Activated naive CD8-positive, alpha-beta T cell treated with anti-CD3 and anti-CD28 coated beads, Interleukin-2, amount 50 U/mL, for 24 hours (primary cell): ENCODE measurements at regions not wholly inside any gene's neighbourhood (a gene's known extent, or its start where the extent isn't known, plus 50 kb on each side); places are given as distances from the start of the nearest gene placed in this dataset.
"Not testable (repeated sequence)": the region's sequence is repeated elsewhere in the genome, so short reads cannot be mapped to it uniquely, and the experiment has no call there.

Source experiments
- ATAC-seq: fragments of 150-1000 bp; cut with Tn5 transposase; one replicate; pipeline ENCODE4 v1.10.0; 2021
- DNase-seq: peaks from one replicate; pipeline ENCODE4 v3.0.0; 2021
- H3K27ac Mint-ChIP-seq: one replicate; pipeline ENCODE4 v1.8.0; 2021; ENCODE audit warnings: mild to moderate bottlenecking, mixed read lengths
- H3K27me3 Mint-ChIP-seq: one replicate; pipeline ENCODE4 v1.8.0; 2021; ENCODE audit warnings: mixed read lengths
- H3K36me3 Mint-ChIP-seq: one replicate; pipeline ENCODE4 v1.8.0; 2021; ENCODE audit warnings: low read depth, mixed read lengths
- H3K4me1 Mint-ChIP-seq: one replicate; pipeline ENCODE4 v1.8.0; 2021; ENCODE audit warnings: mixed read lengths
- H3K4me3 Mint-ChIP-seq: one replicate; pipeline ENCODE4 v1.8.0; 2021; ENCODE audit warnings: mild to moderate bottlenecking, moderate library complexity, mixed read lengths
- H3K9me3 Mint-ChIP-seq: one replicate; pipeline ENCODE4 v1.8.0; 2021; ENCODE audit warnings: mixed read lengths

- H3K9me3 Mint-ChIP-seq, result peaks cover 30% of the 10 kb centered on the region
- ATAC-seq, result no peak
- H3K27ac Mint-ChIP-seq, result no peak overlapping the region
Observed at GRCh38 chr14:39592116-39592789, 160.0 kb upstream of the FBXO33 start.

DNA sequence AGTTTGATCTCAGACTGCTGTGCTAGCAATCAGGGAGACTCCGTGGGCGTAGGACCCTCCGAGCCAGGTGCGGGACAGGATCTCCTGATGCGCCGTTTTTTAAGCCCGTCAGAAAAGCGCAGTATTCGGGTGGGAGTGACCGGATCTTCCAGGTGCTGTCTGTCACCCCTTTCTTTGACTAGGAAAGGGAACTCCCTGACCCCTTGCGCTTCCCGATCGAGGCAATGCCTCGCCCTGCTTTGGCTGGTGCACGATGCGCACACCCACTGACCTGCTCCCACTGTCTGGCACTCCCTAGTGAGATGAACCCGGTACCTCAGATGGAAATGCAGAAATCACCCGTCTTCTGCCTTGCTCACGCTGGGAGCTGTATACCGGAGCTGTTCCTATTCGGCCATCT lies 157.6 kb upstream of the FBXO33 start:
- not testable (repeated sequence) for H3K27ac Mint-ChIP-seq, ATAC-seq, H3K36me3 Mint-ChIP-seq, H3K27me3 Mint-ChIP-seq, H3K4me1 Mint-ChIP-seq, H3K4me3 Mint-ChIP-seq, DNase-seq
- peaks cover 20% of the 10 kb centered on the region for H3K9me3 Mint-ChIP-seq

More at GRCh38 chr14:39592116-39592789, 160.0 kb upstream of the FBXO33 start:
- no peaks in the 10 kb centered on the region for H3K27me3 Mint-ChIP-seq
- no peak overlapping the region for H3K4me3 Mint-ChIP-seq
- H3K4me1 Mint-ChIP-seq, result peaks cover 3% of the 10 kb centered on the region
- no peak for DNase-seq
- H3K36me3 Mint-ChIP-seq, result no peaks in the 10 kb centered on the region

DNA sequence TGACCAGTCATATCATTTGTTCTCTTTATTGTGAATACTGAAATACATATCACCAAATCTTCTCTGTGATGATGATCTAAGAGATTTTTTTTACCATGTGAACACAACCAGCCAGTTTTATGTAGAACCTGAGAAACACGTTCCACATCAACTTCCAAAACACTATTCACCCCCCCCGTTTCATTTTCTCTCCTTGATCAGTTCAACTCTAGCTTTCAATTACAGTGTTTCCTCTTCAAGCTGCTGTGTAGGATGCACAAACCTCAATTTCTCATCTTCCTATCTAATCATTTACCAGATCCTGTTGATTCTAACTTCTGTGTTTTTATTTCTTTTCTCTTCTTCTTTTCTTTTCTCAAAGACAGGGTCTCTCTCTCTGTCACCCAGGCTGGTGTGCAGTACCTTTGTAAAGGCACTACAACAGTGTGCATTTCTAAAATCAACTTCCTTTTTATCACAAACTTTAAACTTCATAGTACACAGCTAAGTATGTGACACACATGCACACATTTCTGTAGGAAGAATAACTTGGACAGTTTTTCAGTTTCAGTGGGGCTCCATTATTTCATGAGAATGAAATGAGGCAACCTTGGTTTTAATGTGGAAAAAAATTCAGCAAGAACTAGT lies 149.9 kb upstream of the FBXO33 start:
- Mint-ChIP-seq H3K4me1 (peaks cover 2% of the 10 kb centered on the region), H3K36me3 (no peaks in the 10 kb centered on the region), H3K9me3 (no peaks in the 10 kb centered on the region), H3K27me3 (no peaks in the 10 kb centered on the region), H3K27ac (no peak overlapping the region), H3K4me3 (no peak overlapping the region)
- DNase-seq (no peak), ATAC-seq (no peak)

- DNase-seq, result no peak
- ATAC-seq, result no peak
- Mint-ChIP-seq H3K4me3 (no peak overlapping the region), H3K36me3 (no peaks in the 10 kb centered on the region), H3K9me3 (peaks cover 4% of the 10 kb centered on the region), H3K4me1 (peaks cover 2% of the 10 kb centered on the region), H3K27ac (no peak overlapping the region), H3K27me3 (no peaks in the 10 kb centered on the region)
Observed at GRCh38 chr14:39581474-39581873, 149.2 kb upstream of the FBXO33 start.

GRCh38 chr14:39580696-39581095 lies 148.5 kb upstream of the FBXO33 start:
- peaks cover 2% of the 10 kb centered on the region for H3K4me1 Mint-ChIP-seq
- ATAC-seq, result no peak

GRCh38 chr14:39576736-39577135 lies 144.5 kb upstream of the FBXO33 start:
- Mint-ChIP-seq H3K4me3 (no peak overlapping the region), H3K4me1 (no peaks in the 10 kb centered on the region), H3K27ac (no peak overlapping the region), H3K36me3 (no peaks in the 10 kb centered on the region), H3K27me3 (no peaks in the 10 kb centered on the region), H3K9me3 (peaks cover 24% of the 10 kb centered on the region)
- no peak for ATAC-seq
- no peak for DNase-seq

More at GRCh38 chr14:39580696-39581095, 148.5 kb upstream of the FBXO33 start:
- H3K4me3 Mint-ChIP-seq, result no peak overlapping the region
- no peaks in the 10 kb centered on the region for H3K36me3 Mint-ChIP-seq
- peaks cover 10% of the 10 kb centered on the region for H3K9me3 Mint-ChIP-seq
- H3K27me3 Mint-ChIP-seq, result no peaks in the 10 kb centered on the region
- no peak for DNase-seq
- no peak overlapping the region for H3K27ac Mint-ChIP-seq

- ATAC-seq (no peak), DNase-seq (no peak)
- H3K4me1 Mint-ChIP-seq, result no peaks in the 10 kb centered on the region
- no peak overlapping the region for H3K27ac Mint-ChIP-seq
- peaks cover 24% of the 10 kb centered on the region for H3K9me3 Mint-ChIP-seq
- no peak overlapping the region for H3K4me3 Mint-ChIP-seq
- no peaks in the 10 kb centered on the region for H3K36me3 Mint-ChIP-seq
- H3K27me3 Mint-ChIP-seq, result no peaks in the 10 kb centered on the region
Observed at GRCh38 chr14:39576258-39576657, 144.0 kb upstream of the FBXO33 start.

DNA sequence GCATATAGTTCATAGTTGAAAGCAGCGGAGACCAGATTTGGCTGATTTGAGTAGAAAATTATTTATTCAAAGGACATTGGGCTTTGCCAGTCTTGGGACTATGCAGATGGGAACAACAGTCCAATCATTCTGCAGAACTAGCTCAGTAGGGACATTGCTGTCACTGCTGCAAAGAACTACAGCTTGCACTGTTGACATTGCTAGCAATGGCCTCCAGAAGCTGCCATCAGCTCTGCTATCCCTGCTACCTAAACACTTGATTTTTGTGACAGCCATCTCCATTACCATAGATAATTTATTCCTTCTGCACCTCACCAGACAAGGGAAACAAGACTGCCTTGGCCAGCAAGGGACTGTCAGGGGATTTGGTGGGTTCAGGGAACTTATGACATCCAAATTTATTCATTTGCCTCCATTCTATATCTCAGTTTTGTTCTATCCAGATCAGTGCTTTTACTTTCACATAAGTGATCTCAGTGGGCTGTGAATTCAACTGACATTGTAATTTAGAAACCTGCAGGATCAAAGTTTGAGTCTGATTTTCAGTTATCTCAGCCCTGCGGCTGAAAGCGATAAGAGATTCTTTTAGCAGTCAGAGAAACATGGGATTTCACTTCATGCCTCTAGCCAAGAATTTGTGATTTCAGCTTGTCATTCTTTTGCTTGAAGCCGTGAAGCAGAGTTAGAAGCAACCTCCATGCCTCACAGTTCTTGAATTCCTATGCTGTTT lies 136.7 kb upstream of the FBXO33 start:
- Mint-ChIP-seq H3K4me1 (no peaks in the 10 kb centered on the region), H3K4me3 (no peak overlapping the region), H3K27me3 (no peaks in the 10 kb centered on the region), H3K9me3 (peaks cover 7% of the 10 kb centered on the region), H3K36me3 (no peaks in the 10 kb centered on the region), H3K27ac (no peak overlapping the region)
- DNase-seq (no peak), ATAC-seq (no peak)

DNA sequence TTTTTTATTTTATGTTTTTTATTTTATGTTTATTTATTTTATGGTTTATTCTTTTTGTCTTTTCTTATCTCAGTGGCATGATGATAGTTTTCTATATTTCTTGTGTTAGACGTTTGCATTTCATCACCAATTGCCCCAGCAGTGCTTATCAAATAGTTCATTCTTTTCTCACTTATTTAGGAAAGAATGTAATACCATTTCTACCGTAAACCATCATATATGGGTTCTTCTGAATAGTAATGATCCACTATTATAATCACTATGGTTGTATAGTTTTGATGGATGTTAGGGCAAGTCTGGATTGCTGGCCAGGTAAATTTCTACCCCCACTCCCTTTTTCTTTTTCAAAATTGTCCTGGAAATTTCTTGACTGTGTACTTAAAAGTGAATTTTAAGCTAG lies 134.6 kb upstream of the FBXO33 start:
- H3K27me3 Mint-ChIP-seq, result no peaks in the 10 kb centered on the region

DNA sequence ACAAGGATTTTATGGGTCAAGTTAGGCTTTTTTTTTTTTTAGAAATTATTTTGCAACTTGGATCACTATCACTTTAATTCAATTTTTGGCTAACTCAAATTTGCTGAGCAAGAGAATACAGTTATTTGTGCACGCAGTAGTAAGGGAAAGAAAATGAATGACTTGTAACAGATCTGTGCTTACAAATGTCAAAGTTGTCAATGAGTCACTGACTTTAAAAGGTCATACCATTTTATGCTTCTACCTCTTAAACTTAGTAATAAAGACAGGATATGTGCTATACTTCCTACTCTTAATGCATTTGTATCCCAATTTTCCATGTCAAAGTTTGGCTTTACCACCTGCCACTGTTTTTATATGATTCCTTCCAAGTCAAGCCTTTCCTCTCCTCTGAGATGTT lies 131.1 kb upstream of the FBXO33 start:
- Mint-ChIP-seq H3K36me3 (peaks cover 3% of the 10 kb centered on the region), H3K9me3 (peaks cover 24% of the 10 kb centered on the region), H3K27me3 (no peaks in the 10 kb centered on the region), H3K4me1 (no peaks in the 10 kb centered on the region), H3K27ac (no peak overlapping the region), H3K4me3 (no peak overlapping the region)
- peak; percentile 54 for ATAC-seq
- no peak for DNase-seq

More for the DNA sequence above, 134.6 kb upstream of the FBXO33 start:
- no peaks in the 10 kb centered on the region for H3K4me1 Mint-ChIP-seq
- no peaks in the 10 kb centered on the region for H3K9me3 Mint-ChIP-seq
- H3K4me3 Mint-ChIP-seq, result no peak overlapping the region
- DNase-seq (no peak), ATAC-seq (no peak)
- H3K27ac Mint-ChIP-seq, result no peak overlapping the region
- H3K36me3 Mint-ChIP-seq, result no peaks in the 10 kb centered on the region

GRCh38 chr14:39562175-39562574 lies 129.9 kb upstream of the FBXO33 start:
- no peak overlapping the region for H3K4me3 Mint-ChIP-seq
- peaks cover 3% of the 10 kb centered on the region for H3K36me3 Mint-ChIP-seq
- H3K4me1 Mint-ChIP-seq, result no peaks in the 10 kb centered on the region
- ATAC-seq, result no peak
- peaks cover 24% of the 10 kb centered on the region for H3K9me3 Mint-ChIP-seq
- no peak for DNase-seq
- no peaks in the 10 kb centered on the region for H3K27me3 Mint-ChIP-seq
- H3K27ac Mint-ChIP-seq, result no peak overlapping the region

DNA sequence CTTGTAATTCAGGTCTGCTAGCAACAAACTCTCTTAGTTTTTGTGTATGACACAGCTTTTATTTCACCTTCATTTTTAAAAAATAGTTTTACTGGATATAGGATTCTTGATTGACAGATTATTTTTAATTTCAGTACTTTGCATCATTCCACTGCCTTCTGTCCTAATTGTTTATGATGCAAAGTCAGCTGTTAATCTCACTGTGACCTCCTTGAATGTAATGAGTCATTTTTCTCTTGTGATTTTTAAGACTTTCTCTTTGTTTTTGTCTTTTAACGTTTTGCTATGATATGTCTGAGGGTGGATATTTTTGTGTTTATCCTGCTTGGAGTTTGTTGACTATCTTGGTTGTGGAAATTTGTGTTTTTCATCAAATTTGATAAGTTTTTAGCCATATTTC lies 126.3 kb upstream of the FBXO33 start:
- Mint-ChIP-seq H3K27ac (no peak overlapping the region), H3K9me3 (peaks cover 33% of the 10 kb centered on the region), H3K4me1 (no peaks in the 10 kb centered on the region), H3K36me3 (peaks cover 3% of the 10 kb centered on the region), H3K27me3 (no peaks in the 10 kb centered on the region), H3K4me3 (no peak overlapping the region)
- DNase-seq, result no peak
- no peak for ATAC-seq

DNA sequence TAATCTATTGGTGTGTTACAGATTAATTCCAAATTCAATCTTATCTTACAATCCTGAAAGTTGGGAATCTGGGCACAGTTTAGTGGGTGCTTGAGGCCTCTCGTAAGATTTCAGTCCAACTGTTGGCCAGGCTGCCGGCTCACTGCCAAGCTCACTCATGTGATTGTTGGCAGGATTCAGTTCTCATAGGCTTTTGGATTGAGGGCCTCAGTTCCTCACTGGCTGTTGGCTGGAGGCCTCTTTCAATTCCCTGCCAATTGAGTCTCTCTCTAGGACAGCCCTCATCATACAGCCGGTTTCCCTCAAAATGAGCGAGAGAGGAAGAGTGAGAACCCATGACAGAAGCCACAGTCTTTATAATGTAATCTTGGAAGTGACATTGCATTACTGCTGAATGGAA lies 123.5 kb upstream of the FBXO33 start:
- DNase-seq (no peak), ATAC-seq (no peak)
- Mint-ChIP-seq H3K36me3 (peaks cover 3% of the 10 kb centered on the region), H3K27ac (no peak overlapping the region), H3K27me3 (no peaks in the 10 kb centered on the region), H3K4me1 (no peaks in the 10 kb centered on the region), H3K9me3 (peaks cover 26% of the 10 kb centered on the region), H3K4me3 (no peak overlapping the region)

DNA sequence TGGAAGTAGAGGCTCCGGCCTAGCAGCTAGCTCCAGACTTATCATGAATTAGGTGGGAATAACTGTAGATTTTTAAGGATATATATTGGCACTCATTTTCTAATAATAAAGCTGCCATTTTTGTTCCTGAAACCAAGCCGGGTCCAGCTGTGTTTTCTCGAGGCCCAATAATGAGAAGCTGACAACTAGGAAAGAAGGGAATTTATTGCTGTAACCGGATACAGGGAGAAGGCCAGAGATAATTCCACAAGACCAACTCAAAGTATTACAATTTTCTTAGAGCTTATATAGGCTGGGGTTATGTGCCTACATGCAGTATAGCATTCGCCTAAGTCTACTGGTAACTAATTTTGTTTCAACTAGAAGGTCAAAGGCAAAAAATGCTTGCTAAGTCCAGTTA lies 122.3 kb upstream of the FBXO33 start:
- DNase-seq (no peak), ATAC-seq (no peak)
- Mint-ChIP-seq H3K27me3 (no peaks in the 10 kb centered on the region), H3K36me3 (peaks cover 3% of the 10 kb centered on the region), H3K9me3 (peaks cover 25% of the 10 kb centered on the region), H3K4me1 (no peaks in the 10 kb centered on the region), H3K4me3 (no peak overlapping the region), H3K27ac (no peak overlapping the region)

DNA sequence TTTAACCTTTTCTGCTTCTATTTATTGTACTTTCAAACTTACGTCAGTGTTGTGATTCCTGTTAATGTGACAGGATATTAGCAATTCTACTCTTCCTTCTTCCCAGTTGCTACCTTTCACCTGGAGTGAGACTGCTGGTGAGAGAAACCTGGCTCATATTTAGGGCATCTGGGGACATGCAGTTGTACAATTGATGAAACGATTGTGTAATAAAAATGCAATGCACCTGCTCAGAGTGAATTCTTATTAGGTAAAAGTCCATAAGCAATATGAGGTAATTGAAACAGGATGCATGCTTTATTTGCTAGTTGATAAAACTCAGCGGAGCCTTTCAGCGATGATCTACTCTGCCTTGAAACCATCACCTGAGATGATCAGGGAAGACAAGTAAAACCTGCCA lies 116.1 kb upstream of the FBXO33 start:
- H3K4me3 Mint-ChIP-seq, result no peak overlapping the region
- no peaks in the 10 kb centered on the region for H3K4me1 Mint-ChIP-seq
- no peaks in the 10 kb centered on the region for H3K36me3 Mint-ChIP-seq
- no peaks in the 10 kb centered on the region for H3K27me3 Mint-ChIP-seq
- no peak overlapping the region for H3K27ac Mint-ChIP-seq
- ATAC-seq (no peak), DNase-seq (no peak)
- peaks cover 29% of the 10 kb centered on the region for H3K9me3 Mint-ChIP-seq
